ENCODE measurements at regions not wholly inside any gene's neighbourhood (a gene's known extent, or its start where the extent isn't known, plus 50 kb on each side); places are given as distances from the start of the nearest gene placed in this dataset.

DNA sequence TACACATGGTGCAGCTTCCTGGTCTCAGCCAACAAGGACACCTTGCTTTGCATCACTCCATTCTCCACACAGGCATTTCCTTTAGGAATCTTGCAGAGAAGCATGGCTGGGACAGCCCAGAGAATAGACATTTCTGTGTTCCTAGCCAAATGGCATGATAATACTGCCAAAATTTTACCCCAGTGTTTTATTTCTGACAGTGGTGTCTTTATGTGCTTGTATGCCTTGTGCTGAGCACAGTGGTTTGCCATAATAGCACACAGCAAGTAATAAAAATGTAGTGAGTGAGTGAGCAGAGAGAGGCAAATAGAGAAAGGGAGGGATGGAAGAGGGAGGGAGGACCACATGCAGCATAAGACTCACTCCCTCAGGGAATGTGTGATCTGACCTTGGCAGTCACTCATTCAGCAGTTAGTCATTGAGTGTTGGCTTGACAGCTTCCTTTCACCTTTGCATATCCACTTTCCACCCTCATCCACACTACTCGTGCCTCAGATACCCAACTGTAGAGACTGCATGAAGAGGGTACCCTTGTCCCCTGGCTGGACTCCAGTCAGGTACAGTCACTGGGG lies 212.8 kb upstream of the CCDC196 start:
- TF ChIP-seq POLR2A (IDR thresholded peaks at IDR 0.05): no peak
- TF ChIP-seq, protein P1, sequence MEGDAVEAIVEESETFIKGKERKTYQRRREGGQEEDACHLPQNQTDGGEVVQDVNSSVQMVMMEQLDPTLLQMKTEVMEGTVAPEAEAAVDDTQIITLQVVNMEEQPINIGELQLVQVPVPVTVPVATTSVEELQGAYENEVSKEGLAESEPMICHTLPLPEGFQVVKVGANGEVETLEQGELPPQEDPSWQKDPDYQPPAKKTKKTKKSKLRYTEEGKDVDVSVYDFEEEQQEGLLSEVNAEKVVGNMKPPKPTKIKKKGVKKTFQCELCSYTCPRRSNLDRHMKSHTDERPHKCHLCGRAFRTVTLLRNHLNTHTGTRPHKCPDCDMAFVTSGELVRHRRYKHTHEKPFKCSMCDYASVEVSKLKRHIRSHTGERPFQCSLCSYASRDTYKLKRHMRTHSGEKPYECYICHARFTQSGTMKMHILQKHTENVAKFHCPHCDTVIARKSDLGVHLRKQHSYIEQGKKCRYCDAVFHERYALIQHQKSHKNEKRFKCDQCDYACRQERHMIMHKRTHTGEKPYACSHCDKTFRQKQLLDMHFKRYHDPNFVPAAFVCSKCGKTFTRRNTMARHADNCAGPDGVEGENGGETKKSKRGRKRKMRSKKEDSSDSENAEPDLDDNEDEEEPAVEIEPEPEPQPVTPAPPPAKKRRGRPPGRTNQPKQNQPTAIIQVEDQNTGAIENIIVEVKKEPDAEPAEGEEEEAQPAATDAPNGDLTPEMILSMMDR (IDR thresholded peaks at IDR 0.05): no peak
